Endothelial cell (in vitro differentiated cells): ENCODE measurements at regions not wholly inside any gene's neighbourhood (a gene's known extent, or its start where the extent isn't known, plus 50 kb on each side); places are given as distances from the start of the nearest gene placed in this dataset.

ENCODE experiments used
- DNase-seq: peaks from one replicate; pipeline ENCODE4 v3.0.0; 2021; ENCODE audit warnings: low spot score
- H3K27ac Mint-ChIP-seq: one replicate; pipeline ENCODE4 v1.8.0; 2021; ENCODE audit warnings: mixed read lengths, inconsistent platforms; ENCODE audit not compliant: unreplicated experiment
- H3K27me3 Mint-ChIP-seq: one replicate; pipeline ENCODE4 v1.8.0; 2021; ENCODE audit warnings: mild to moderate bottlenecking, moderate library complexity, mixed read lengths, inconsistent platforms; ENCODE audit not compliant: unreplicated experiment
- H3K36me3 Mint-ChIP-seq: one replicate; pipeline ENCODE4 v1.8.0; 2021; ENCODE audit warnings: mild to moderate bottlenecking, low read depth, mixed read lengths, inconsistent platforms; ENCODE audit not compliant: unreplicated experiment
- H3K4me1 Mint-ChIP-seq: one replicate; pipeline ENCODE4 v1.8.0; 2021; ENCODE audit warnings: mild to moderate bottlenecking, mixed read lengths, inconsistent platforms; ENCODE audit not compliant: unreplicated experiment
- H3K4me3 Mint-ChIP-seq: one replicate; pipeline ENCODE4 v1.8.0; 2021; ENCODE audit warnings: mild to moderate bottlenecking, mixed read lengths, inconsistent platforms; ENCODE audit not compliant: unreplicated experiment
- H3K9me3 Mint-ChIP-seq: one replicate; pipeline ENCODE4 v1.8.0; 2021; ENCODE audit warnings: mixed read lengths, inconsistent platforms; ENCODE audit not compliant: unreplicated experiment
- CTCF ChIP-seq: fragments of 200-600 bp; sonication (generic); IDR thresholded peaks from one replicate; pipeline ENCODE4 v1.5.0; 2021; ENCODE audit warnings: antibody characterized with exemption; ENCODE audit not compliant: unreplicated experiment

GRCh38 chr2:151102226-151102625, 159.4 kb downstream of the RBM43 start:
- Mint-ChIP-seq H3K27me3 (no peaks in the 10 kb centered on the region), H3K4me1 (no peaks in the 10 kb centered on the region), H3K9me3 (no peaks in the 10 kb centered on the region), H3K4me3 (no peak overlapping the region), H3K27ac (no peak overlapping the region), H3K36me3 (no peaks in the 10 kb centered on the region)
- TF ChIP-seq CTCF, result no peak
- DNase-seq, result no peak

- DNase-seq, result no peak
- no peaks in the 10 kb centered on the region for H3K27me3 Mint-ChIP-seq
- H3K4me3 Mint-ChIP-seq, result no peak overlapping the region
- no peak overlapping the region for H3K27ac Mint-ChIP-seq
- H3K4me1 Mint-ChIP-seq, result no peaks in the 10 kb centered on the region
- no peaks in the 10 kb centered on the region for H3K36me3 Mint-ChIP-seq
- H3K9me3 Mint-ChIP-seq, result no peaks in the 10 kb centered on the region
- TF ChIP-seq CTCF, result no peak
Observed at GRCh38 chr2:151098841-151099240, 162.8 kb downstream of the RBM43 start.

- no peak for TF ChIP-seq CTCF
- Mint-ChIP-seq H3K9me3 (no peaks in the 10 kb centered on the region), H3K27ac (no peak overlapping the region), H3K36me3 (no peaks in the 10 kb centered on the region), H3K4me1 (no peaks in the 10 kb centered on the region), H3K4me3 (no peak overlapping the region), H3K27me3 (no peaks in the 10 kb centered on the region)
- DNase-seq, result no peak
Observed at GRCh38 chr2:151097895-151098294, 163.8 kb downstream of the RBM43 start.

GRCh38 chr2:151097128-151097527, 164.5 kb downstream of the RBM43 start:
- no peaks in the 10 kb centered on the region for H3K4me1 Mint-ChIP-seq
- DNase-seq, result no peak
- no peaks in the 10 kb centered on the region for H3K36me3 Mint-ChIP-seq
- no peak for TF ChIP-seq CTCF
- no peak overlapping the region for H3K4me3 Mint-ChIP-seq
- no peak overlapping the region for H3K27ac Mint-ChIP-seq
- no peaks in the 10 kb centered on the region for H3K27me3 Mint-ChIP-seq
- H3K9me3 Mint-ChIP-seq, result no peaks in the 10 kb centered on the region

- no peak for TF ChIP-seq CTCF
- H3K27me3 Mint-ChIP-seq, result no peaks in the 10 kb centered on the region
Observed at GRCh38 chr2:151096235-151096634, 165.4 kb downstream of the RBM43 start.

More at GRCh38 chr2:151096235-151096634, 165.4 kb downstream of the RBM43 start:
- no peak for DNase-seq
- Mint-ChIP-seq H3K4me3 (no peak overlapping the region), H3K4me1 (no peaks in the 10 kb centered on the region), H3K36me3 (no peaks in the 10 kb centered on the region), H3K27ac (no peak overlapping the region), H3K9me3 (no peaks in the 10 kb centered on the region)
